ENCODE measurements at regions not wholly inside any gene's neighbourhood (a gene's known extent, or its start where the extent isn't known, plus 50 kb on each side); places are given as distances from the start of the nearest gene placed in this dataset.

DNA sequence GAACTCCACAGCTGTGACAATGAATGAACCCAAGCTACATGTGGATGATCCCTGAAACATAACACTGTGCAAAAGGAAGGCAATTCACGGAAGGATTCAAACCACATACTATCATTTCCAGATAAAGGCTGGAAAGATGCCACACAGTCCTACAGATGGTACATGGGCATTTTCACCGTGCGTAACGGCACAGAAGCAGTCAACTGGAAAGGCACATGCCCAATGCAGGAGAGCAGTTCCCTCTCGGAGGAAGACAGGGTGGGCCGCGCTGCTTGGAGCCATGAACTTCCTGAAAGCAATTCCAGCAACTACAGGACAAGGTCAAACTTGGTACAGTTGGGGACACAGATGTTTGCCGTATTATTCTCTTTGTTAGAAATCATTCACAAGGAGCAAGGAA, 103.7 kb downstream of the SHANK2 start:
- TF ChIP-seq, protein P1, sequence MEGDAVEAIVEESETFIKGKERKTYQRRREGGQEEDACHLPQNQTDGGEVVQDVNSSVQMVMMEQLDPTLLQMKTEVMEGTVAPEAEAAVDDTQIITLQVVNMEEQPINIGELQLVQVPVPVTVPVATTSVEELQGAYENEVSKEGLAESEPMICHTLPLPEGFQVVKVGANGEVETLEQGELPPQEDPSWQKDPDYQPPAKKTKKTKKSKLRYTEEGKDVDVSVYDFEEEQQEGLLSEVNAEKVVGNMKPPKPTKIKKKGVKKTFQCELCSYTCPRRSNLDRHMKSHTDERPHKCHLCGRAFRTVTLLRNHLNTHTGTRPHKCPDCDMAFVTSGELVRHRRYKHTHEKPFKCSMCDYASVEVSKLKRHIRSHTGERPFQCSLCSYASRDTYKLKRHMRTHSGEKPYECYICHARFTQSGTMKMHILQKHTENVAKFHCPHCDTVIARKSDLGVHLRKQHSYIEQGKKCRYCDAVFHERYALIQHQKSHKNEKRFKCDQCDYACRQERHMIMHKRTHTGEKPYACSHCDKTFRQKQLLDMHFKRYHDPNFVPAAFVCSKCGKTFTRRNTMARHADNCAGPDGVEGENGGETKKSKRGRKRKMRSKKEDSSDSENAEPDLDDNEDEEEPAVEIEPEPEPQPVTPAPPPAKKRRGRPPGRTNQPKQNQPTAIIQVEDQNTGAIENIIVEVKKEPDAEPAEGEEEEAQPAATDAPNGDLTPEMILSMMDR (IDR thresholded peaks at IDR 0.05), result no peak
- TF ChIP-seq, protein P2, sequence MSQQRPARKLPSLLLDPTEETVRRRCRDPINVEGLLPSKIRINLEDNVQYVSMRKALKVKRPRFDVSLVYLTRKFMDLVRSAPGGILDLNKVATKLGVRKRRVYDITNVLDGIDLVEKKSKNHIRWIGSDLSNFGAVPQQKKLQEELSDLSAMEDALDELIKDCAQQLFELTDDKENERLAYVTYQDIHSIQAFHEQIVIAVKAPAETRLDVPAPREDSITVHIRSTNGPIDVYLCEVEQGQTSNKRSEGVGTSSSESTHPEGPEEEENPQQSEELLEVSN (IDR thresholded peaks at IDR 0.05; ENCODE audit: borderline replicate concordance, low read depth), result no peak
- TF ChIP-seq CHD2 (IDR thresholded peaks at IDR 0.05; ENCODE audit: low read length, partially characterized antibody), result no peak

Measured in A549 (cell line).